SK-N-SH treated with all-trans-retinoic acid at 6 μM for 48 hours (cell line): ENCODE measurements at regions not wholly inside any gene's neighbourhood (a gene's known extent, or its start where the extent isn't known, plus 50 kb on each side); places are given as distances from the start of the nearest gene placed in this dataset.

ENCODE experiments used
- ATAC-seq: fragments of 200-7000 bp; cut with Tn5 transposase; 3 replicates; pipeline ENCODE4 v1.9.1; 2020; ENCODE audit warnings: mild to moderate bottlenecking, moderate library complexity
- ARNTL ChIP-seq: fragments of 450-650 bp; formaldehyde crosslinking; IDR thresholded peaks from 2 replicates; pipeline ENCODE4 v1.5.0; 2020; ENCODE audit warnings: low read depth, mild to moderate bottlenecking, moderate library complexity, borderline replicate concordance
- BACH2 ChIP-seq: fragments of 250-450 bp; sonication (Bioruptor Pico); IDR thresholded peaks from 2 replicates; pipeline ENCODE4 v1.9.0; 2021; ENCODE audit warnings: mild to moderate bottlenecking, borderline replicate concordance
- CSDC2 ChIP-seq: fragments of 250-450 bp; sonication (Bioruptor Pico); IDR thresholded peaks from 2 replicates; pipeline ENCODE4 v1.5.0; 2020; ENCODE audit warnings: mild to moderate bottlenecking, moderate library complexity
- CSRNP3 ChIP-seq: fragments of 250-450 bp; sonication (Bioruptor Pico); IDR thresholded peaks from 2 replicates; pipeline ENCODE4 v1.5.1; 2021; ENCODE audit warnings: mild to moderate bottlenecking, moderate library complexity
- ESRRG ChIP-seq: fragments of 250-450 bp; sonication (Bioruptor Pico); IDR thresholded peaks from 2 replicates; pipeline ENCODE4 v1.6.1; 2021; ENCODE audit warnings: mild to moderate bottlenecking
- ISL1 ChIP-seq: fragments of 250-450 bp; sonication (Bioruptor Pico); IDR thresholded peaks from 2 replicates; pipeline ENCODE4 v2.1.2; 2022; ENCODE audit warnings: mild to moderate bottlenecking, moderate library complexity
- PATZ1 ChIP-seq: fragments of 250-450 bp; sonication (Bioruptor Pico); IDR thresholded peaks from 2 replicates; pipeline ENCODE4 v1.8.0; 2020; ENCODE audit warnings: mild to moderate bottlenecking, moderate library complexity, borderline replicate concordance
- POU6F1 ChIP-seq: fragments of 250-450 bp; sonication (Bioruptor Pico); IDR thresholded peaks from 2 replicates; pipeline ENCODE4 v1.8.0; 2021; ENCODE audit warnings: low read depth, mild to moderate bottlenecking, moderate library complexity, borderline replicate concordance
- PPARA ChIP-seq: fragments of 250-450 bp; sonication (Bioruptor Pico); IDR thresholded peaks from 2 replicates; pipeline ENCODE4 v1.5.0; 2020; ENCODE audit warnings: mild to moderate bottlenecking, borderline replicate concordance
- RARB ChIP-seq: fragments of 250-450 bp; sonication (Bioruptor Pico); IDR thresholded peaks from 2 replicates; pipeline ENCODE4 v1.8.0; 2021; ENCODE audit warnings: mild to moderate bottlenecking, moderate library complexity
- SNAI2 ChIP-seq: fragments of 250-450 bp; sonication (Bioruptor Pico); IDR thresholded peaks from 2 replicates; pipeline ENCODE4 v1.5.0; 2020; ENCODE audit warnings: mild to moderate bottlenecking, moderate library complexity
- TCF4 ChIP-seq: fragments of 250-450 bp; sonication (Bioruptor Pico); IDR thresholded peaks from 2 replicates; pipeline ENCODE4 v1.8.0; 2021; ENCODE audit warnings: mild to moderate bottlenecking, moderate library complexity, borderline replicate concordance
- TOX ChIP-seq: fragments of 250-450 bp; sonication (Bioruptor Pico); IDR thresholded peaks from 2 replicates; pipeline ENCODE4 v1.8.0; 2021; ENCODE audit warnings: mild to moderate bottlenecking, moderate library complexity, borderline replicate concordance
- TSHZ2 ChIP-seq: fragments of 250-450 bp; sonication (Bioruptor Pico); IDR thresholded peaks from 2 replicates; pipeline ENCODE4 v1.5.0; 2020; ENCODE audit warnings: mild to moderate bottlenecking, moderate library complexity
- ZC3H10 ChIP-seq: fragments of 250-450 bp; sonication (Bioruptor Pico); IDR thresholded peaks from 2 replicates; pipeline ENCODE4 v1.5.1; 2021; ENCODE audit warnings: mild to moderate bottlenecking, moderate library complexity
- ZFP3 ChIP-seq: fragments of 250-450 bp; sonication (Bioruptor Pico); IDR thresholded peaks from 2 replicates; pipeline ENCODE4 v1.5.0; 2020; ENCODE audit warnings: mild to moderate bottlenecking, moderate library complexity
- ZFP30 ChIP-seq: fragments of 450-650 bp; formaldehyde crosslinking; IDR thresholded peaks from 2 replicates; pipeline ENCODE4 v1.5.0; 2022; ENCODE audit warnings: mild to moderate bottlenecking, moderate library complexity
- ZNF565 ChIP-seq: fragments of 450-650 bp; formaldehyde crosslinking; conservative IDR thresholded peaks from 2 replicates; pipeline ENCODE4 v1.5.0; 2020; ENCODE audit warnings: low read depth, mild to moderate bottlenecking, moderate library complexity
- ZNF70 ChIP-seq: fragments of 450-650 bp; formaldehyde crosslinking; IDR thresholded peaks from 2 replicates; pipeline ENCODE4 v1.5.0; 2020; ENCODE audit warnings: mild to moderate bottlenecking, moderate library complexity
- ZNF8 ChIP-seq: fragments of 450-650 bp; formaldehyde crosslinking; IDR thresholded peaks from 2 replicates; pipeline ENCODE4 v1.5.0; 2020; ENCODE audit warnings: mild to moderate bottlenecking, moderate library complexity
- TF ChIP-seq, protein P1 (sequence below): fragments of 250-450 bp; sonication (Bioruptor Pico); IDR thresholded peaks from 2 replicates; pipeline ENCODE4 v1.5.1; 2020; ENCODE audit warnings: low read depth, mild to moderate bottlenecking, moderate library complexity

- ATAC-seq, result no peak
- TF ChIP-seq ZFP30 (CRISPR knock-in tag), result peak; percentile 78
- TF ChIP-seq ZFP3, result no peak
- TF ChIP-seq TOX (CRISPR knock-in tag), result no peak
Measured at GRCh38 chr4:141290771-141291170, 70.1 kb downstream of the ZNF330 start.

- TF ChIP-seq ZNF565 (CRISPR knock-in tag), result no peak
- no peak for TF ChIP-seq TSHZ2 (CRISPR knock-in tag)
- no peak for TF ChIP-seq CSRNP3
- no peak for TF ChIP-seq ESRRG (CRISPR knock-in tag)
- TF ChIP-seq TCF4 (CRISPR knock-in tag), result no peak
- TF ChIP-seq ZC3H10 (CRISPR knock-in tag), result no peak
- no peak for TF ChIP-seq POU6F1 (CRISPR knock-in tag)
- TF ChIP-seq ZFP3, result no peak
- no peak for TF ChIP-seq CSDC2 (CRISPR knock-in tag)
- TF ChIP-seq PATZ1 (CRISPR knock-in tag), result no peak
- ATAC-seq, result no peak
Measured at GRCh38 chr4:141294306-141294705, 73.6 kb downstream of the ZNF330 start.

GRCh38 chr4:141301216-141301615, 80.5 kb downstream of the ZNF330 start:
- no peak for ATAC-seq
- no peak for TF ChIP-seq RARB
- peak; percentile 29; the same call in 1 of the 2 replicates for TF ChIP-seq ISL1

DNA sequence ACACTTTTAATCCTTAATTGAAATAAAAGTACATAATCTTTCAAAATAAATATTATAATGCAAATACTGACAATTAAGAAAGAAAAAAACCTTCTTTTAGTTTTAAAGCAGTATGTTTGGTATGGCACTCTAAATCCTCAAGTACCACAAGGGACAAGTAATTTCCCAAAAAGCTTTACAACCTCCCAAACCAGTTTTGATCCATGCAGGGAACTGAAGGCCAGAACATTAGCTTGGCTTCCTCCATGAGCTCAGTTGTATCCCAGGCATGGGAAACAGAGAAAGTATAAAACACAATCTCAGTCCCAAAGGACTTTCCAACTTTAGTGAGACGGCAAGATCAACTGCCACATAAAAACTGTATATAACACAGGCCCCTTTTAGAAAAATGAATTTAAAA, 82.2 kb downstream of the ZNF330 start:
- no peak for TF ChIP-seq ISL1
- no peak for TF ChIP-seq TOX (CRISPR knock-in tag)
- no peak for TF ChIP-seq PPARA (CRISPR knock-in tag)
- TF ChIP-seq ZNF70 (CRISPR knock-in tag), result no peak
- no peak for TF ChIP-seq SNAI2 (CRISPR knock-in tag)
- no peak for ATAC-seq

DNA sequence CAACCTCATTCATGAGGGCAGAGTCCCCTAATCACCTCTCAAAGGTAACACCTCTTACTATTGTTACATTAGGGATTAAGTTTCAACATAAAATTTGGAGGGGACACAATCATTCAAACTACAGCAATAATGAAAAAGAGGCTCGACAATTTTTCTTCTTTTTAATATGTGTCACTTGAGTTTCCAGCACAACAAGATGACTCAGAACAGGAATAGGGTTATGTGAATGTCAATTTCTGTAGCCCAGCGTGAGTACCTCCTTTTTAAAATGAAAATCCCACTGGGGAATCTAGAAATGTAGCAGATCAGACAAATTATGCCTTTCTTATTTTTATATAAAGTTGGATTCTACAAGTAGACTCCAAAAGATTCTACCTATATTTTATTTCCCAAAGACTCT, 83.7 kb downstream of the ZNF330 start:
- no peak for ATAC-seq
- TF ChIP-seq RARB, result no peak

GRCh38 chr4:141306331-141306730, 85.6 kb downstream of the ZNF330 start:
- ATAC-seq, result no peak
- TF ChIP-seq TOX (CRISPR knock-in tag), result no peak
- no peak for TF ChIP-seq POU6F1 (CRISPR knock-in tag)
- TF ChIP-seq ZNF8 (CRISPR knock-in tag), result no peak
- TF ChIP-seq PATZ1 (CRISPR knock-in tag), result no peak
- no peak for TF ChIP-seq ZFP3
- TF ChIP-seq RARB, result no peak
- TF ChIP-seq ESRRG (CRISPR knock-in tag), result no peak
- no peak for TF ChIP-seq CSDC2 (CRISPR knock-in tag)
- TF ChIP-seq ARNTL, result no peak
- TF ChIP-seq SNAI2 (CRISPR knock-in tag), result no peak
- TF ChIP-seq, protein P1, sequence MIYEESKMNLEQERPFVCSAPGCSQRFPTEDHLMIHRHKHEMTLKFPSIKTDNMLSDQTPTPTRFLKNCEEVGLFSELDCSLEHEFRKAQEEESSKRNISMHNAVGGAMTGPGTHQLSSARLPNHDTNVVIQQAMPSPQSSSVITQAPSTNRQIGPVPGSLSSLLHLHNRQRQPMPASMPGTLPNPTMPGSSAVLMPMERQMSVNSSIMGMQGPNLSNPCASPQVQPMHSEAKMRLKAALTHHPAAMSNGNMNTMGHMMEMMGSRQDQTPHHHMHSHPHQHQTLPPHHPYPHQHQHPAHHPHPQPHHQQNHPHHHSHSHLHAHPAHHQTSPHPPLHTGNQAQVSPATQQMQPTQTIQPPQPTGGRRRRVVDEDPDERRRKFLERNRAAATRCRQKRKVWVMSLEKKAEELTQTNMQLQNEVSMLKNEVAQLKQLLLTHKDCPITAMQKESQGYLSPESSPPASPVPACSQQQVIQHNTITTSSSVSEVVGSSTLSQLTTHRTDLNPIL (CRISPR knock-in tag), result no peak
- TF ChIP-seq BACH2 (CRISPR knock-in tag), result no peak
- no peak for TF ChIP-seq ZFP30 (CRISPR knock-in tag)
